HepG2 (cell line): ENCODE measurements at regions not wholly inside any gene's neighbourhood (a gene's known extent, or its start where the extent isn't known, plus 50 kb on each side); places are given as distances from the start of the nearest gene placed in this dataset.

Source experiments
- PCBP1 ChIP-seq: fragments of 200-400 bp; formaldehyde crosslinking; IDR thresholded peaks from 2 replicates; pipeline ENCODE4 v1.6.1; 2017; ENCODE audit warnings: mild to moderate bottlenecking, low read depth, low read length, borderline replicate concordance
- RXRA ChIP-seq: sonication (generic); formaldehyde crosslinking; IDR thresholded peaks from 2 replicates; pipeline ENCODE4 v1.5.1; 2020; ENCODE audit warnings: missing genetic modification reagents
- ZFX ChIP-seq: sonication (generic); formaldehyde crosslinking; IDR thresholded peaks from 2 replicates; pipeline ENCODE4 v1.4.0; 2020; ENCODE audit warnings: mild to moderate bottlenecking, low read depth, missing genetic modification reagents, moderate library complexity
- ZNF782 ChIP-seq: sonication (generic); formaldehyde crosslinking; IDR thresholded peaks from 2 replicates; pipeline ENCODE4 v1.4.0; 2020; ENCODE audit warnings: missing genetic modification reagents, mild to moderate bottlenecking, borderline replicate concordance

- TF ChIP-seq ZFX (CRISPR knock-in tag) = no peak
- no peak for TF ChIP-seq RXRA (CRISPR knock-in tag)
- TF ChIP-seq ZNF782 (CRISPR knock-in tag) = no peak
- TF ChIP-seq PCBP1 = no peak
Observed at GRCh38 chr5:52620315-52620714, 167.4 kb upstream of the ITGA1 start.
